Inflammatory macrophage treated with lipopolysaccharide for 1 hour (primary cell): ENCODE measurements at regions not wholly inside any gene's neighbourhood (a gene's known extent, or its start where the extent isn't known, plus 50 kb on each side); places are given as distances from the start of the nearest gene placed in this dataset.
A peak's percentile ranks its signal among the peaks of the same experiment; 100 is the strongest.

Experiments used
- DNase-seq, 2 donors: peaks; one replicate each; pipeline ENCODE4 v3.0.0-alpha.2; 2020 to 2022

GRCh38 chr3:168205451-168205850 lies 109.7 kb upstream of the GOLIM4 start:
- DNase-seq: no peak

DNA sequence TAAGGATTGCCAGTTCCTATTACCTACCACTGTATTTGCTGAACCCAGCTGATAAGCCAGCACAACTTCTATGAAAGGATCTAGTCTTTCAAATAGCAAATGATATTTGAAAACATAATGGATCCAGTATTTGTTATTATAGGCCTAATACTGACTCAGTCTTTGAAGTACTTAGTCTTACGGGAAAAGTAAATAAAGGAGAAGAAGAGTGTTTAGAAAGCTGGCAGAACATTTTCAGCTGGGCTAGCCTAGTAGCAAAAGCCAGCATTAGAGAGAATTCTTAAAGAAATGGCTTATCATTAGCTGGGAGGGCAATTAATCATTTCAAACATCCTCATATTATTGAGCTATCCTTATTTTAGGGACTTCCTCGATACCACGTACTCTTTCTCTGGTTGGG lies 101.4 kb upstream of the GOLIM4 start:
- DNase-seq: no peak

GRCh38 chr3:168191856-168192255 lies 96.1 kb upstream of the GOLIM4 start:
- no peak for DNase-seq

GRCh38 chr3:168187233-168187632 lies 91.5 kb upstream of the GOLIM4 start:
- DNase-seq: no peak

DNA sequence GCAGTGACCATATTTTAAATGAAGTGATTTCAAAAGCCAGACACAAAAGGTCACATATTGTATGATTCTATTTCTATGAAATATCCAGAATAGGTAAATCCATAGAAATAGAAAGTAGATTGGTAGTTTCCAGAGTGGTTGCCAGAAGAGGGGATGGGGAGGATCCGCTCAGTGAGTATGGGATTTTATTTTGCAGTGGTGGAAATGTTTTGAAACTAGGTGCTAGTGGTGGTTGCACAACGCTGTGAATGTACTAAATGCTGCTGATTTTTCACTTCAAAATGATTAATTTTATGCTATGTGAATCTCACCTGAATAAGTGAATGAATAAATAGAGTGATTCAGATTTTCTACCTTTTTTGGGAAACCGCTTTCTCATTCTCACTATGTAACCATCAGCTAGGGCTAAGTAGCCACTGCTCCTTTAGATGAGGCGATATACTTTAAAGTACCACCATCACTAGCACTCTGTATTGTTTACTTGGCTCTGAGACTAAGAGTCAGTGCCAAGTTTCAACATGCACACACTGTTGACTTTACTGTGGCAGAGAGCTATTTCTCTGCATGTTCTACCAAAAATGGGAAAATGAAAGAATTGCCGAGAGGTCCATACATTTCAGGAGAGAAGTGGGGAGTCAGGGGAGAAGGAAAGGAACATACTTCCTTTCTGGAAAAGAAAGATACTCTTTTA lies 90.7 kb upstream of the GOLIM4 start:
- no peak for DNase-seq

DNA sequence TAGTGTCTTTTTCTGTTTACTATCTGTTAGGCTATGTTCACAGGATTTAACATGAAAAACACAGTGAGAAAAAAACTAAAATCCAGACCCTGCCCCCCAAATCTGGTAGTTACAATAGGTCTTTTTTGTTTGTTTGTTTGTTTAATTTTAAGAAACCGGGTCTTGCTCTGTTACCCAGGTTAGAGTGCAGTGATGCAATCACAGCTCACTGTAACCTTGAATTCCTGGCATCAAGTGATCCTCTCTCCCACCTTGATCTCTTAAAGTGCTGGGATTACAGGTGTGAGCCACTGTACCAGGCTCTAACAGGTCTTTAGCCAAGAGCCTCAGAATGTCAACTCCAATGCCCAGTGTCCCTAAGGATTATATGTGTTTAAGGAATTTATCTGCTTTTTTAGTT lies 88.0 kb upstream of the GOLIM4 start:
- no peak for DNase-seq

DNA sequence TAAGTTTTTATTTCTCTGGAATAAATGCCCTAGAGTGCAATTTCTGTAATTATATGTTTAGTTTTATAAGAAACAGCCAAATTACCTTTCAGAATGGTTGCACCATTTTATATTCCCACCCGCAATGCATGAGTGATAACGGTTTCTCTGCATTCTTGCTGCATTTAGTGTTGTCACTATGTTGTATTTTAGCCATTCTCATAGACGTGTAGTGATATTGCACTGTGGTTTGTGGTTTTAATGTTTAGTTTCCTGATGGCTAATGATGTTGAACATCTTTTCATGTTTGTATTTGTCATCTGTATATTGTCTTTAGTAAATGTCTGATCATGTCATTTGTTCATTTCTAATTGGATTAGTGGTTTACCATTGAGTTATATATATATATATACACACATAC lies 73.0 kb upstream of the GOLIM4 start:
- DNase-seq: no peak

DNA sequence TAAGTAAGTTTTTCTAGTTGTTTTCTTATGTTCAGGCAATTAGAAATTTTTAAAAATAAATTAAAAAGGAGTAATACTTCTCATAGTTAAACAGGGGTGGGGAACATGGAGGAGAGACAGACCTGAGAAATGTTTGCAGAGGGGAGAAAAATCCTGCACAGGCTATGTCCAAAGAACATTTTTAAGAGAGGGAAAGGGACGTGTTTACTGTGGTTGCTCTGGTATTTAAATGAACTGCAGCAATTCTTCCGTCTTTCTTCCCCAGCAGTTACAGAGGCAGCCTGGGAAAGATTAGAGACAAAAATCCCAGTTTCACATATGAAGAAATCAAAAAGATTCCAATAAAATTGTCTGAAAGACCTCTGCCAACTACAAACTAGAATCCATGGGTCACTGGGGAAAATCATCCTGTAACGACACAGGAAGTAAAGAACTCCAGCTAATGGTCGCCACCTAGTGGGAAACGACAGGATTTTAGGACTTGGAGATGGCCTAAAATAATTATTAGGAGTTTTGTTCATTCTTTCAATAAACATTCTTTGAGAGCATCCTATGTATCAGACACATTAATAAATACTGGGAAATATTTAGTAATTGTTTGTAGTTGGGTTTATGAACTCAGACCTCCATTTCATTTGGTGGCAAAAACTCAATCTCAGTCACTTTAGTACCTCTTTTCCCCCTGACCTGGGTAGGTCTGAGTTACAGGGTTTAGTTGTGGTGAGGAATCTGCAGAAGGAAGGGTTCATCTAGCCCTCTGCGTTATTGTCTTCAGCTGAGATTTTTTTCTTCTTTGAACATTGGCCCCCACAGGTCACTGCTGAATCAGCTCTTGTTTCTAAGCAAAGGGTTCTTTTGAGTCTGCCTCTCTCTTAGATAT lies 69.9 kb upstream of the GOLIM4 start:
- peak; percentile 66 to 90 for DNase-seq

DNA sequence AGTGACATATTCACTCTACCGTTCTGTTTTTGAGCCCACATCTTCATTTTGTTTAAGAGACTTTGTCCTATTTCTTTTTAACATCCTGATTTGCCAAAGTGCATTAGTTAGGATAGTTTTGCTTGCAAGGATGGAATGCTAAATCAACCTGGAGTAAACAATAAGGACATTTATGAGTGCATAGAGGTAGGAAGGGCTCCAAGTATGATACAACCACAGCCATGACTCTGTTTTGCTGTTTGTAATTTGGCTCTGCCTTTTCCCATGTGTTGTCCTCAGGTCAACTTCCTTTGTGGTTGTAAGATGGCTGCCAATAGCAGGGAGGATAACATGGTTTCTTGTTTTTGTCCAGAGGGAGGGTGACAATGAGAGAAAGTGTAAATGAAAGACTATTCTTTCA lies 66.4 kb upstream of the GOLIM4 start:
- no peak for DNase-seq

DNA sequence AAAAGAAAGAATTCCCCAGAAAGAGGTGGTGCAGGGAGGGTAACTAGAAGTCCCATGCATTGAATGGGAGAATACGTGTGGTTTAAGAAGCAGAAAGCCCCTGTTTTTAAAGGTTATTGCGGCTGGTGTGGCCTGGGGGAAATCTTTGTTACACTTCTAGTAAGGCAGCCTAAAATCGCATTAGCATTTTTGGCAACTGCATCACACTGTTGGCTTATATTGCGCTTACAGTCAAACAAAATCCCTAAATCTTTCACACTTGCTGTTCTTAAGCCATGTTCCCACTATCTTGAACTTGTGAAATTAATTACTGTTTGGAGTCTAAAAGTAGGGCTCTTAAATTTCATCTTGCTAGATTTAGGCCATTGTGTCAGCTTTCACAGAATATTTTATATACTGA lies 66.0 kb upstream of the GOLIM4 start:
- DNase-seq: no peak

DNA sequence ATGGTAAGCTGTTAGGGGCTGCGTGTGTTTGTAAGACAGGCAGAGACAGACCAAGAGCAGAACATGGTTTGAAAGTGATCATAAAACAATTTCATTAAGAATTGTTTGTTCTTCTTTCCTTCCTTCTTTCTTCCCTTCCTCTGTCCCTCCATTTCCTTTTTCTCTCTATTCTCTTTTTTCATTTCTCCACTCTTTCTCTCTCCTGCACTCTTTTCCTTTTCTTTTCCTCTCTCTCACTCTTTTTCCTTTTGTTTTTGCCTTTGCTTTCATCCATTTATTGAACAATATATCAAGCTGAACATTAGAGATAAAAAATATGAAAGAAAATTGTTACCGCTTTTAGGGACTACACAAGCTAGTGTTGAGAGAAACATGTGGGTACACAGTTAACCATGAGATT lies 62.2 kb upstream of the GOLIM4 start:
- DNase-seq: no peak

DNA sequence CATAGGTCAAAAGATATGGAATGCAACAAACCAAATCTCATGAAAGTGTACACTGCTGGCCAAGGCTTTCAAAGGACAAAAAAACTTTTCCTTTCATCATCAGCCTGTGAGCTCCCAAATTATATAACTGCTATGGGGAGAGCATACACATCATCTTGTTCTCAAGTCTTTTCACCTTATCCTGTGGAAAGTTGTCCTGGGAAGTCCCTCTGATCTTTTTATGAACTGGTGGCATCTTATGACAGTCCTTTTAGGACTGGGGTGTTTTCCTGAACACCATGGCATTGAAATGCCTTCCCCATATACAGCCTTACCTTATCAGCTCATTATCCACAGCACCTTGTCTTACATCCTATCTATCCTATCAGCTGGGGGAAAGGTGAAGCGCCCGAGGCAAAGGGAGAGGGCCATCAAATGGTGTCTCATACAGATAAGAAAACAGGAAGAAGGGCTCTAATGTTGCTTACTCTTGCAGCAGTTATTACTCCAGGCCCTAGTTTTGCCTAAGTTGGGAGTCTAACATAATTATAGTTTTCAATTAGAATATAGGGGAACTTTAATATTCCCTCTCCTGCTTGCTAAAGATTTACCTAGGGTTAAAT lies 61.5 kb upstream of the GOLIM4 start:
- peak in 1 of 2 donors; percentile 52 for DNase-seq

DNA sequence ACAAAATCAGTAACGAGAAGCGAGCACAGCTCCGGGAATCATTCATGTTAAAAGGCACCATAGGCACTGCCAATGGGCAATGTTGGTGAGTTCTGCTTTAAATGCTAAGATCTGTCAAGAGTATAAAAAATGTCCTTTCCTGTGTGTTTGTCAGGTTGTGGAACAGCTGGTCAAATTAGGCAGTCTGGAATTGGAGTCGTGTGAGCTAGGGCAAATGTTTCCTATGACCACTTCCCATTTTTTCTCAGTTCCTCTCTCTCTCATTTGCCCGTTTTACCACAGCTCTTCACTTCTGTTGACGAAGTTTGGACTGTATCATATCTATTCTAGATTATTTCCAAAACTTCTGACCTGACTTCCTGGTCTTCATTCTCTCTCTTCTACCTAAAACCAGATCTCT lies 60.8 kb upstream of the GOLIM4 start:
- DNase-seq: peak; percentile 41 to 42

- peak in 1 of 2 donors; percentile 35 for DNase-seq
These were observed 59.6 kb upstream of the GOLIM4 start for GRCh38 chr3:168155303-168155702.

DNA sequence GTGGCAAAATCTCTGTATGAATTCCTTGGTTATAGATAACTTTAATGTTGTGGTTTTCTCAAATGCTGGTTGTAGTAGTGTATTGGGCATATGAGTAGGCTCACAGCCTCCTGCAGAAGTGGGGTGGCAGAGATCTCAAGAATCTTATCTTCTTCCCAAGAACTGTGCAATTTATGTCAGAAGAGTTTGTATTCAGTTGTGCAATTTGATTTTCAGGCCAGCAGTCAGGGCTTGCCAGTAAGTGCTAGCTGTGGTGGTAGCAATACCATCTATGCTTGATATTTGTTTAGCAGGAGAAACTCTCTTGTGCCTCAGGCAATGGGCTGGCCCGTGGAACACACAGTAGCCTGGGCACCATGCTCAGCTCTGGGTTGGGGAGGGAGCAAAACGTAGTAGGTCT lies 58.4 kb upstream of the GOLIM4 start:
- DNase-seq: no peak

DNA sequence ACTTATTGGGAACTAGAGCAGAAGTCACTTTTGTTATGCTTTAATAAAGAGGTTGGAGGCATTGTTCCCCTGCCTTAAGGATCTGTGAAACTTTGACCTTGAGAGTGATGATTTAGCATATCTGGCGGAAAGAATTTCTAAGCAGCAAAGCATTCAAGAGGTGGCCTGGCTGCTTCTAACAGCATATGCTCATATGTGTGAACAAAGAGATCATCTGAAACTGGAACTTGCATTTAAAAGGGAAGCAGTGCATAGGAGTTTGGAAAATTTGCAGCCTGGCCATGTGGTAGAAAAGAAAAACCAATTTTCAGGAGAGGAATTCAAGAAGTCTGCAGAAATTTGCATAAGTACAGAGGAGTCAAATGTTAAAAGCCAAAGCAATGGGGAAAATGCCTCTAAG lies 56.4 kb upstream of the GOLIM4 start:
- no peak for DNase-seq
